HepG2 (cell line): ENCODE measurements at regions not wholly inside any gene's neighbourhood (a gene's known extent, or its start where the extent isn't known, plus 50 kb on each side); places are given as distances from the start of the nearest gene placed in this dataset.

Source experiments
- CENPX ChIP-seq: sonication (generic); formaldehyde crosslinking; IDR thresholded peaks from 2 replicates; pipeline ENCODE4 v1.9.0; 2021; ENCODE audit warnings: mild to moderate bottlenecking, missing genetic modification reagents, moderate library complexity
- EP300 ChIP-seq, 3 experiments: sonication (generic) in 1 of 3; formaldehyde crosslinking in 1 of 3; IDR thresholded peaks; 2 replicates each; pipeline versions ENCODE4 v1.5.1 to v1.6.1; 2011 to 2020; ENCODE audit warnings: low read depth in 2 of 3, low read length in 2 of 3, borderline replicate concordance in 1 of 3, improper control_type of control experiment in 1 of 3, mild to moderate bottlenecking in 1 of 3, missing genetic modification reagents in 1 of 3, moderate library complexity in 1 of 3
- FOSL1 ChIP-seq: sonication (generic); formaldehyde crosslinking; IDR thresholded peaks from 2 replicates; pipeline ENCODE4 v1.9.0; 2021; ENCODE audit warnings: missing genetic modification reagents, borderline replicate concordance
- NFE2L2 ChIP-seq: fragments of 150-350 bp; IDR thresholded peaks from 2 replicates; pipeline ENCODE4 v1.6.1; 2014; ENCODE audit warnings: low read length
- POLR2A ChIP-seq, 2 experiments: IDR thresholded peaks; 2 replicates each; pipeline ENCODE4 v1.6.1; 2011; ENCODE audit warnings: low read depth in 2 of 2, low read length in 2 of 2, mild to moderate bottlenecking in 1 of 2, moderate library complexity in 1 of 2; ENCODE audit not compliant: insufficient read depth in 1 of 2
- SALL2 ChIP-seq: sonication (generic); formaldehyde crosslinking; IDR thresholded peaks from 2 replicates; pipeline ENCODE4 v1.8.1; 2023; ENCODE audit warnings: mild to moderate bottlenecking, missing genetic modification reagents, inconsistent platforms
- ZNF558 ChIP-seq: sonication (generic); formaldehyde crosslinking; IDR thresholded peaks from 2 replicates; pipeline ENCODE4 v1.9.0; 2022; ENCODE audit warnings: mild to moderate bottlenecking, missing genetic modification reagents, borderline replicate concordance
- TF ChIP-seq, protein P1 (sequence below): sonication (generic); formaldehyde crosslinking; IDR thresholded peaks from 2 replicates; pipeline ENCODE4 v1.5.1; 2020; ENCODE audit warnings: missing genetic modification reagents, mild to moderate bottlenecking, borderline replicate concordance

DNA sequence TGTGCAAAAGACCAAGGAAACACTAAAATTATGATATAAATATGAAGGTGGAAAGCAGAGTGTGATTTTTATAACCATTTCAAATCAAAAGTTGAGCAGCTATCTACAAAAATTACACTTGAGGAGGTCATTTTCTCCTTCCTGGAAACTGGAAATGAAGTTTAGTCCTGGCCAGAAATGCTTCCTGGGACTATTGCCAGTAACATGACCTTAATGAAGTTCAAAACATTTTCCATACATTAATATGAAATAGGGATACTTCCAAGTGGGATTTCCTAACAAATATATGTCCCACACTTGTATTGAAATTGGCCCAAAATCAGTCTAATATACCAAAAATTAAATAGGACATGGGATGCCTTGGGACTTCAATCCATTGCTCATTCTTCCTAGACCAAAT, 1556.8 kb upstream of the MIR17HG start:
- TF ChIP-seq, protein P1, sequence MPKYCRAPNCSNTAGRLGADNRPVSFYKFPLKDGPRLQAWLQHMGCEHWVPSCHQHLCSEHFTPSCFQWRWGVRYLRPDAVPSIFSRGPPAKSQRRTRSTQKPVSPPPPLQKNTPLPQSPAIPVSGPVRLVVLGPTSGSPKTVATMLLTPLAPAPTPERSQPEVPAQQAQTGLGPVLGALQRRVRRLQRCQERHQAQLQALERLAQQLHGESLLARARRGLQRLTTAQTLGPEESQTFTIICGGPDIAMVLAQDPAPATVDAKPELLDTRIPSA (CRISPR knock-in tag): no peak
- TF ChIP-seq ZNF558 (no peak), EP300 (IDR thresholded peaks at IDR 0.05; ENCODE audit: low read depth in 2 of 2, low read length in 2 of 2) (no peak), EP300 (CRISPR knock-in tag; IDR thresholded peaks at IDR 0.05; ENCODE audit: borderline replicate concordance) (no peak), NFE2L2 (no peak), POLR2A (IDR thresholded peaks at IDR 0.05; ENCODE audit: insufficient read depth in 1 of 2, low read depth in 2 of 2, low read length in 2 of 2) (no peak), FOSL1 (no peak), SALL2 (CRISPR knock-in tag) (no peak), CENPX (CRISPR knock-in tag) (no peak)
